Coronary artery (tissue), 2 donors: ENCODE measurements at regions not wholly inside any gene's neighbourhood (a gene's known extent, or its start where the extent isn't known, plus 50 kb on each side); places are given as distances from the start of the nearest gene placed in this dataset.

Source experiments
- DNase-seq: peaks from one replicate; pipeline ENCODE4 v3.0.0-alpha.2; 2017; ENCODE audit warnings: low spot score
- H3K27ac ChIP-seq, 2 donors: fragments of 200-600 bp; sonication (generic); one replicate each; pipeline ENCODE4 v1.5.1; 2016 to 2019
- H3K4me3 ChIP-seq: fragments of 200-600 bp; sonication (generic); 2 replicates; pipeline ENCODE4 v1.5.1; 2016; ENCODE audit warnings: mild to moderate bottlenecking, moderate library complexity
- TF ChIP-seq, protein P1 (sequence below): fragments of 200-600 bp; sonication (generic); IDR thresholded peaks from one replicate; pipeline ENCODE4 v1.5.1; 2019; ENCODE audit warnings: antibody characterized with exemption

GRCh38 chr13:68110178-68110768 is 880.1 kb upstream of the PCDH9 start:
- TF ChIP-seq, protein P1, sequence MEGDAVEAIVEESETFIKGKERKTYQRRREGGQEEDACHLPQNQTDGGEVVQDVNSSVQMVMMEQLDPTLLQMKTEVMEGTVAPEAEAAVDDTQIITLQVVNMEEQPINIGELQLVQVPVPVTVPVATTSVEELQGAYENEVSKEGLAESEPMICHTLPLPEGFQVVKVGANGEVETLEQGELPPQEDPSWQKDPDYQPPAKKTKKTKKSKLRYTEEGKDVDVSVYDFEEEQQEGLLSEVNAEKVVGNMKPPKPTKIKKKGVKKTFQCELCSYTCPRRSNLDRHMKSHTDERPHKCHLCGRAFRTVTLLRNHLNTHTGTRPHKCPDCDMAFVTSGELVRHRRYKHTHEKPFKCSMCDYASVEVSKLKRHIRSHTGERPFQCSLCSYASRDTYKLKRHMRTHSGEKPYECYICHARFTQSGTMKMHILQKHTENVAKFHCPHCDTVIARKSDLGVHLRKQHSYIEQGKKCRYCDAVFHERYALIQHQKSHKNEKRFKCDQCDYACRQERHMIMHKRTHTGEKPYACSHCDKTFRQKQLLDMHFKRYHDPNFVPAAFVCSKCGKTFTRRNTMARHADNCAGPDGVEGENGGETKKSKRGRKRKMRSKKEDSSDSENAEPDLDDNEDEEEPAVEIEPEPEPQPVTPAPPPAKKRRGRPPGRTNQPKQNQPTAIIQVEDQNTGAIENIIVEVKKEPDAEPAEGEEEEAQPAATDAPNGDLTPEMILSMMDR, result no peak
- Histone ChIP-seq H3K4me3 (no peak overlapping the region), H3K27ac (no peak overlapping the region)
- no peak for DNase-seq

DNA sequence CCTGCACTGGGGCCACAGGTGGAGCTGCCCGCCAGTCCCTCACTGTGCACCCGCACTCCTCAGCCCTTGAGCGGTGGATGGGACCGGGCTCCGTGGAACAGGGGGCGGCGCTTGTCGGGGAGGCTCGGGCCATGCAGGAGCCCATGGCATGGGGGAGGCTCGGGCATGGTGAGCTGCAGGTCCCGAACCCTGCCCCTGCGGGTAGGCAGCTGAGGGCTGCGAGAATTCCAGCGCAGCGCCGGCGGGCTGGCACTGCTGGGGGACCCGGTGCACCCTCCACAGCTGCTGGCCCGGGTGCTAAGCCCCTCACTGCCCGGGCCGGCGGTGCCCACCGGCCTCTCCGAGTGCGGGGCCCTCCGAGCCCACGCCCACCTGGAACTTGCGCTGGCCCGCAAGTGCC is 877.5 kb upstream of the PCDH9 start:
- Histone ChIP-seq H3K27ac (no peak overlapping the region), H3K4me3 (no peak overlapping the region)
- TF ChIP-seq, protein P1, result no peak
- DNase-seq, result no peak

- DNase-seq, result no peak
- TF ChIP-seq, protein P1, result no peak
- H3K4me3 ChIP-seq, result no peak overlapping the region
- no peak overlapping the region for H3K27ac ChIP-seq
These were observed 869.5 kb upstream of the PCDH9 start for GRCh38 chr13:68099631-68100030.

GRCh38 chr13:68081061-68081460 is 850.9 kb upstream of the PCDH9 start:
- no peak for DNase-seq
- no peak overlapping the region for H3K4me3 ChIP-seq
- TF ChIP-seq, protein P1, result no peak
- H3K27ac ChIP-seq, result no peak overlapping the region

- Histone ChIP-seq H3K4me3 (no peak overlapping the region), H3K27ac (no peak overlapping the region)
- TF ChIP-seq, protein P1, result no peak
- DNase-seq, result no peak
These were observed 848.7 kb upstream of the PCDH9 start for GRCh38 chr13:68078874-68079273.

- Histone ChIP-seq H3K27ac (no peak overlapping the region), H3K4me3 (no peak overlapping the region)
- DNase-seq, result no peak
- TF ChIP-seq, protein P1, result no peak
These were observed 848.3 kb upstream of the PCDH9 start for GRCh38 chr13:68078469-68078868.

DNA sequence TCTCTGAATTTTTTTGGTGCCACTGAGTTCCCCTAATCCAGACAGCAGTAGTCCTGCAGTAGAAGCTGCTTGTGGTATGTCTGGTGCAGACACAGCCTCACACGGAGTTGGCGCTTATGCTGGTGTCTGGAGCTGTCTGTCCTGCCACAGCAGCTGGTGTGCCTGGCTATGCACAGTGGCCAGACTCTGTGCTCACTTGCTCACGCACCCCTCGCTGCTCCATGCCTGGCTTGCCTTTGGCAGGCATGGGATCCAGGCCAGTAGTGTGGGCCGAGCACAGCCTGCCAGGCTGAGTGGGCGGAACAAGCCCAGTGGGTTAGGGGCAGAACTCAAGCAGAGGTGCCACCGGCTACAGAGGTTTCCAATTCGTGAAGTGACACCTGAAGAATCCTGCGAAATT is 845.9 kb upstream of the PCDH9 start:
- no peak overlapping the region for H3K27ac ChIP-seq
- DNase-seq, result no peak
- no peak overlapping the region for H3K4me3 ChIP-seq
- TF ChIP-seq, protein P1, result no peak
